IPS DF 6.9 (cell line): ENCODE measurements at regions not wholly inside any gene's neighbourhood (a gene's known extent, or its start where the extent isn't known, plus 50 kb on each side); places are given as distances from the start of the nearest gene placed in this dataset.

ENCODE experiments used
- DNase-seq: peaks from one replicate; pipeline ENCODE4 v3.0.0-alpha.2; 2013; ENCODE audit warnings: low read depth, low spot score
- H3K27ac ChIP-seq: one replicate; pipeline ENCODE4 v1.5.1; 2013; ENCODE audit warnings: low read length, control low read depth
- H3K27me3 ChIP-seq: 2 replicates; pipeline ENCODE4 v1.6.1; 2013; ENCODE audit warnings: mild to moderate bottlenecking, low read length; ENCODE audit not compliant: control insufficient read depth, insufficient read depth
- H3K36me3 ChIP-seq: 2 replicates; pipeline ENCODE4 v1.6.1; 2013; ENCODE audit warnings: low read length; ENCODE audit not compliant: control insufficient read depth, insufficient read depth
- H3K4me1 ChIP-seq: 2 replicates; pipeline ENCODE4 v1.6.1; 2013; ENCODE audit warnings: low read length; ENCODE audit not compliant: control insufficient read depth, insufficient read depth
- H3K4me3 ChIP-seq: 2 replicates; pipeline ENCODE4 v1.5.1; 2013; ENCODE audit warnings: mild to moderate bottlenecking, low read length
- H3K9me3 ChIP-seq: 2 replicates; pipeline ENCODE4 v1.6.1; 2013; ENCODE audit warnings: low read length, inconsistent platforms; ENCODE audit not compliant: control insufficient read depth, insufficient read depth
- WGBS: extraction: QIAGEN DNeasy Blood & Tissue Kit; methylation state at CpG from one replicate; pipeline ENCODE4 v1.1.7; 2013; ENCODE audit warnings: mixed read lengths, missing lambda C conversion rate; ENCODE audit not compliant: insufficient read length, insufficient coverage; 5-methylcytosine and 5-hydroxymethylcytosine counted together

GRCh38 chr16:51567911-51568310 lies 416.8 kb upstream of the SALL1 start:
- WGBS: no CpG with 5 or more reads among the region's 3 CpGs
- H3K9me3 ChIP-seq: no peaks in the 10 kb centered on the region
- no peaks in the 10 kb centered on the region for H3K36me3 ChIP-seq
- no peak for DNase-seq
- no peaks in the 10 kb centered on the region; the same call in 1 of the 2 replicates for H3K4me1 ChIP-seq
- no peak overlapping the region for H3K4me3 ChIP-seq
- no peak overlapping the region for H3K27ac ChIP-seq
- H3K27me3 ChIP-seq: no peaks in the 10 kb centered on the region; the same call in 1 of the 2 replicates

- no peaks in the 10 kb centered on the region for H3K27me3 ChIP-seq
- H3K4me1 ChIP-seq: no peaks in the 10 kb centered on the region; the same call in 1 of the 2 replicates
- DNase-seq: no peak
- H3K4me3 ChIP-seq: no peak overlapping the region
- no CpG with 5 or more reads among the region's 4 CpGs for WGBS
- no peak overlapping the region for H3K27ac ChIP-seq
- H3K9me3 ChIP-seq: no peaks in the 10 kb centered on the region
- H3K36me3 ChIP-seq: no peaks in the 10 kb centered on the region
These were observed 414.1 kb upstream of the SALL1 start for GRCh38 chr16:51565184-51565583.

GRCh38 chr16:51562891-51563290 lies 411.8 kb upstream of the SALL1 start:
- Histone ChIP-seq H3K27ac (no peak overlapping the region), H3K36me3 (no peaks in the 10 kb centered on the region), H3K4me1 (no peaks in the 10 kb centered on the region), H3K4me3 (no peak overlapping the region), H3K9me3 (no peaks in the 10 kb centered on the region), H3K27me3 (no peaks in the 10 kb centered on the region)
- no peak for DNase-seq
- WGBS: no CpG with 5 or more reads among the region's 4 CpGs

- Histone ChIP-seq H3K4me3 (no peak overlapping the region), H3K27ac (no peak overlapping the region), H3K27me3 (no peaks in the 10 kb centered on the region), H3K4me1 (no peaks in the 10 kb centered on the region), H3K36me3 (no peaks in the 10 kb centered on the region), H3K9me3 (no peaks in the 10 kb centered on the region)
- WGBS: no CpG with 5 or more reads among the region's 3 CpGs
- no peak for DNase-seq
These were observed 408.8 kb upstream of the SALL1 start for GRCh38 chr16:51559901-51560300.

GRCh38 chr16:51557670-51558069 lies 406.6 kb upstream of the SALL1 start:
- no peaks in the 10 kb centered on the region for H3K4me1 ChIP-seq
- H3K27ac ChIP-seq: no peak overlapping the region
- H3K9me3 ChIP-seq: no peaks in the 10 kb centered on the region
- no peaks in the 10 kb centered on the region for H3K36me3 ChIP-seq
- H3K27me3 ChIP-seq: no peaks in the 10 kb centered on the region
- no CpG with 5 or more reads among the region's 3 CpGs for WGBS
- DNase-seq: no peak
- H3K4me3 ChIP-seq: no peak overlapping the region

- Histone ChIP-seq H3K27me3 (no peaks in the 10 kb centered on the region), H3K36me3 (no peaks in the 10 kb centered on the region), H3K4me3 (no peak overlapping the region), H3K4me1 (no peaks in the 10 kb centered on the region), H3K9me3 (no peaks in the 10 kb centered on the region), H3K27ac (no peak overlapping the region)
- no peak for DNase-seq
- no CpG with 5 or more reads among the region's 9 CpGs for WGBS
These were observed 405.7 kb upstream of the SALL1 start for GRCh38 chr16:51556694-51557340.

GRCh38 chr16:51553910-51554309 lies 402.8 kb upstream of the SALL1 start:
- H3K27ac ChIP-seq: no peak overlapping the region
- no peaks in the 10 kb centered on the region for H3K36me3 ChIP-seq
- H3K4me1 ChIP-seq: no peaks in the 10 kb centered on the region
- no CpG with 5 or more reads among the region's 7 CpGs for WGBS
- no peaks in the 10 kb centered on the region for H3K9me3 ChIP-seq
- no peaks in the 10 kb centered on the region for H3K27me3 ChIP-seq
- no peak for DNase-seq
- H3K4me3 ChIP-seq: no peak overlapping the region

GRCh38 chr16:51553314-51553713 lies 402.2 kb upstream of the SALL1 start:
- no CpG with 5 or more reads among the region's 2 CpGs for WGBS

GRCh38 chr16:51550800-51551347 lies 399.8 kb upstream of the SALL1 start:
- Histone ChIP-seq H3K4me1 (no peaks in the 10 kb centered on the region), H3K27me3 (no peaks in the 10 kb centered on the region), H3K9me3 (no peaks in the 10 kb centered on the region), H3K4me3 (no peak overlapping the region), H3K27ac (no peak overlapping the region), H3K36me3 (no peaks in the 10 kb centered on the region)
- WGBS: no CpG with 5 or more reads among the region's 4 CpGs
- no peak for DNase-seq

More at GRCh38 chr16:51553314-51553713, 402.2 kb upstream of the SALL1 start:
- no peak overlapping the region for H3K27ac ChIP-seq
- no peaks in the 10 kb centered on the region for H3K36me3 ChIP-seq
- DNase-seq: no peak
- no peaks in the 10 kb centered on the region for H3K27me3 ChIP-seq
- no peak overlapping the region for H3K4me3 ChIP-seq
- H3K9me3 ChIP-seq: no peaks in the 10 kb centered on the region
- H3K4me1 ChIP-seq: no peaks in the 10 kb centered on the region

GRCh38 chr16:51549836-51550235 lies 398.8 kb upstream of the SALL1 start:
- Histone ChIP-seq H3K9me3 (no peaks in the 10 kb centered on the region), H3K4me1 (no peaks in the 10 kb centered on the region; the same call in 1 of the 2 replicates), H3K27ac (no peak overlapping the region), H3K27me3 (no peaks in the 10 kb centered on the region), H3K36me3 (no peaks in the 10 kb centered on the region), H3K4me3 (no peak overlapping the region)
- WGBS: no CpG with 5 or more reads among the region's 3 CpGs
- DNase-seq: no peak

- Histone ChIP-seq H3K9me3 (no peaks in the 10 kb centered on the region), H3K4me1 (peaks cover 5% of the 10 kb centered on the region; the same call in 1 of the 2 replicates), H3K27me3 (no peaks in the 10 kb centered on the region), H3K27ac (no peak overlapping the region), H3K36me3 (no peaks in the 10 kb centered on the region), H3K4me3 (no peak overlapping the region)
- DNase-seq: no peak
- WGBS: no CpG with 5 or more reads among the region's 6 CpGs
These were observed 394.9 kb upstream of the SALL1 start for GRCh38 chr16:51545951-51546350.
